Gastrocnemius medialis (tissue), 4 donors: ENCODE measurements at regions not wholly inside any gene's neighbourhood (a gene's known extent, or its start where the extent isn't known, plus 50 kb on each side); places are given as distances from the start of the nearest gene placed in this dataset.

ENCODE experiments used
- ATAC-seq, 2 donors: fragments of 150-250 bp; one replicate each; pipeline ENCODE4 v1.9.1; 2016
- DNase-seq, 2 donors: peaks; one replicate each; pipeline ENCODE4 v3.0.0-alpha.2; 2019
- H3K27ac ChIP-seq, 4 donors: fragments of 200-600 bp; sonication (generic); 1 replicate in 1 of 4; 2 replicates in 3 of 4; pipeline ENCODE4 v1.5.1; 2016 to 2018; ENCODE audit warnings: mild to moderate bottlenecking in 2 of 4, moderate library complexity in 1 of 4
- H3K27me3 ChIP-seq, 3 donors: fragments of 200-600 bp; sonication (generic) in 2 of 3; 1 replicate in 1 of 3; 2 replicates in 2 of 3; pipeline versions ENCODE4 v1.5.1 to v1.6.0; 2016 to 2019; ENCODE audit warnings: mild to moderate bottlenecking in 1 of 3, moderate library complexity in 1 of 3
- H3K36me3 ChIP-seq, 2 donors: fragments of 200-600 bp; sonication (generic) in 1 of 2; one replicate each; pipeline ENCODE4 v1.5.1; 2017 to 2018
- H3K4me1 ChIP-seq, 2 donors: fragments of 200-600 bp; sonication (generic) in 1 of 2; one replicate each; pipeline ENCODE4 v1.5.1; 2016 to 2017; ENCODE audit warnings: mild to moderate bottlenecking in 2 of 2
- H3K4me3 ChIP-seq, 4 donors: fragments of 200-600 bp; sonication (generic) in 3 of 4; 1 replicate in 1 of 4; 2 replicates in 3 of 4; pipeline ENCODE4 v1.5.1; 2016 to 2019; ENCODE audit warnings: mild to moderate bottlenecking in 2 of 4
- H3K9me3 ChIP-seq, 3 donors: fragments of 200-600 bp; sonication (generic) in 2 of 3; 1 replicate in 1 of 3; 2 replicates in 2 of 3; pipeline ENCODE4 v1.5.1; 2016 to 2019
- POLR2A ChIP-seq, 2 donors: fragments of 450-650 bp; IDR thresholded peaks; one replicate each; pipeline ENCODE4 v1.6.1; 2017; ENCODE audit warnings: antibody characterized with exemption in 2 of 2, mild to moderate bottlenecking in 2 of 2, moderate library complexity in 2 of 2
- in situ Hi-C, 4 donors: fragments of 200-750 bp; cut with MboI; loops; one replicate each; pipeline versions ENCODE4 v1.15.0 to v1.8.0; 2017; ENCODE audit warnings: low sequenced_read_pairs in 4 of 4
- intact Hi-C: fragments of 100-400 bp; cut with DNase I; formaldehyde crosslinking; loops from one replicate; pipeline ENCODE4 v1.15.1; 2023; ENCODE audit warnings: low total_unique reads
- TF ChIP-seq, protein P1 (sequence below), 5 experiments: fragments of 450-650 bp in 3 of 5; fragments of 200-600 bp in 2 of 5; sonication (generic) in 2 of 5; IDR thresholded peaks in 4 of 5; conservative IDR thresholded peaks in 1 of 5; 1 replicate in 4 of 5; 2 replicates in 1 of 5; pipeline ENCODE4 v1.5.1; 2016 to 2019; ENCODE audit warnings: antibody characterized with exemption in 5 of 5, mild to moderate bottlenecking in 3 of 5, moderate library complexity in 3 of 5

DNA sequence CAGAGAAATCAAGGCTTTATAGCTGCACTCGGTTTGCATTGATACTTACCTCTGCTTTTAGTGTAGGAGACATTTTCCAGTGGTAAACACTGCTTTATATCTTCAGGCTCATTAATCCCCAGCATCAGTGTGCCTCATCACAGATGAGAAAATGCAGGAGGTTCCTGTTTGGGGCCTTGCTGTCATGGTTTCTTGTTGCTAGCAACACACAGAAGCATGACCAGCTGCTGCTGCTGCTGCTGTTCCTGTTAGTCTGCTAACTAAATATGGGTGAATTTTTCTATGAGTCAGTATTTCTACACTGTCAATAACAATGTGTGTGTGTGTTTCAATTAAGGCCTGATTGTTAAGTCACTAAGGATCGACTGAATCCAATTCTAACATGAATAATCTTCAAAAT is 85.8 kb upstream of the RGS1 start:
- Histone ChIP-seq H3K36me3 (no peaks in the 10 kb centered on the region), H3K4me3 (no peak overlapping the region), H3K4me1 (peaks cover 0 to 4% of the 10 kb centered on the region in 2 donors), H3K27ac (peak overlapping the region in 2 of 4 donors; percentile 3 to 48), H3K9me3 (no peaks in the 10 kb centered on the region), H3K27me3 (no peaks in the 10 kb centered on the region)
- DNase-seq (peak in 1 of 2 donors; percentile 5), ATAC-seq (peak in 1 of 2 donors; percentile 19)
- intact Hi-C loops (no loop called here), in situ Hi-C loops (no loop called here)
- TF ChIP-seq, protein P1, sequence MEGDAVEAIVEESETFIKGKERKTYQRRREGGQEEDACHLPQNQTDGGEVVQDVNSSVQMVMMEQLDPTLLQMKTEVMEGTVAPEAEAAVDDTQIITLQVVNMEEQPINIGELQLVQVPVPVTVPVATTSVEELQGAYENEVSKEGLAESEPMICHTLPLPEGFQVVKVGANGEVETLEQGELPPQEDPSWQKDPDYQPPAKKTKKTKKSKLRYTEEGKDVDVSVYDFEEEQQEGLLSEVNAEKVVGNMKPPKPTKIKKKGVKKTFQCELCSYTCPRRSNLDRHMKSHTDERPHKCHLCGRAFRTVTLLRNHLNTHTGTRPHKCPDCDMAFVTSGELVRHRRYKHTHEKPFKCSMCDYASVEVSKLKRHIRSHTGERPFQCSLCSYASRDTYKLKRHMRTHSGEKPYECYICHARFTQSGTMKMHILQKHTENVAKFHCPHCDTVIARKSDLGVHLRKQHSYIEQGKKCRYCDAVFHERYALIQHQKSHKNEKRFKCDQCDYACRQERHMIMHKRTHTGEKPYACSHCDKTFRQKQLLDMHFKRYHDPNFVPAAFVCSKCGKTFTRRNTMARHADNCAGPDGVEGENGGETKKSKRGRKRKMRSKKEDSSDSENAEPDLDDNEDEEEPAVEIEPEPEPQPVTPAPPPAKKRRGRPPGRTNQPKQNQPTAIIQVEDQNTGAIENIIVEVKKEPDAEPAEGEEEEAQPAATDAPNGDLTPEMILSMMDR (IDR thresholded peaks at IDR 0.05 in 4 of 5, conservative IDR thresholded peaks at IDR 0.05 in 1 of 5): no peak
- TF ChIP-seq POLR2A (IDR thresholded peaks at IDR 0.05): no peak

DNA sequence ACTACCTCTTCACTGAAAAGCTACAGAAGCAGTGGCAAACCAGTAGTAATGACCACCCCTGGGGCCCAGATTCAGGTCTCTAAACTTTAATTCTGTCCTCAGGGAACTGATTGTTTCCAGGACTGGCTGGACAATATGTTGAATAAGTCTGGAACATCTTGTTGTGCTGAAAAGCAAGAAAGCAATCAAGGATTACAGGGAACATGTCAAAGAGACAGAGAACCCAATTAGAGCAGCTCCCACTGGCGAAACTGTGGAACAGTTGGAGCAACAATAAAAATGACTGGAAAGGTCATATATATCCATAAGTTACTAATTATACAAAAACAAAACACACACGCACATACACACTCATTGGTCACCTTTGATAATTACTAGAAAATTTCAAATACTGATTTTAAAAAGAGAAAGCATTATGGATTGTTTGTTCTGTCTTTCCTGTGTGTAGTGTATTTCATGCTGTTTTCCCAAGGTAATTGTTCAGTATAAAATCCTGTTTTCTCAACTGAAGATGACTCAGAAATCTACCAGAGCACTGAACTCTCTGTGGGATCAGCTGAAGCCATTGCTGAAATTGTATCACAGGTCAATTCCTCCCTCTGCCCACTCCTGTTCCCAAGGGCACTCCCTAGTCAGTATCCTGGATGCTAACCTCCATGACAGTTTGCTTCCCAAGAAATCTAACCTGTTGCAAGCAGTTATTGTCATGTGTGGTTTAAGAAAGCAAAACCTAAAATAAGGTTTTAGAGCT is 83.6 kb upstream of the RGS1 start:
- intact Hi-C loops (no loop called here), in situ Hi-C loops (no loop called here)
- no peak for TF ChIP-seq POLR2A (IDR thresholded peaks at IDR 0.05)
- TF ChIP-seq, protein P1 (IDR thresholded peaks at IDR 0.05 in 4 of 5, conservative IDR thresholded peaks at IDR 0.05 in 1 of 5): no peak
- DNase-seq (no peak), ATAC-seq (no peak)
- no peak overlapping the region for H3K4me3 ChIP-seq
- no peaks in the 10 kb centered on the region for H3K9me3 ChIP-seq
- H3K27me3 ChIP-seq: no peaks in the 10 kb centered on the region
- no peaks in the 10 kb centered on the region for H3K4me1 ChIP-seq
- no peak overlapping the region for H3K27ac ChIP-seq
- H3K36me3 ChIP-seq: no peaks in the 10 kb centered on the region

DNA sequence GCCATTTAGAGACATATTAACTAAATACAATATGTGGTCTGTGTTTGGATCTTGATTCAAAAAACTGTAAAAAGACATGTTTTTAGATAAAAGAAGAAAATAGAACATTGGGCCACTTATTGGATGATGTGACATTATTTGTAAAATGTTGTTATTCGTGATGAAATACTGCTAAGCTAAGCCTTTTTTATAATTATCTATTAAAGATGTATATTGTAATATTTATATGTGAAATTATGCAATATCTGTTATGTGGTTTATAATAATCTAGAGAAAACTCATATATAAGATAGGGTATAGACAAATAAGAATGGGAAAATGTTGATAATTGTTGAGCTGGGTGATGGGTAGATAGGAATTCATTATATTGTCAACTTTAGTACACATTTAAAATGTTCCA is 82.0 kb upstream of the RGS1 start:
- in situ Hi-C loops (no loop called here), intact Hi-C loops (no loop called here)
- no peaks in the 10 kb centered on the region for H3K9me3 ChIP-seq
- H3K4me1 ChIP-seq: no peaks in the 10 kb centered on the region
- no peak for DNase-seq
- no peaks in the 10 kb centered on the region for H3K27me3 ChIP-seq
- no peak for ATAC-seq
- no peaks in the 10 kb centered on the region for H3K36me3 ChIP-seq
- H3K27ac ChIP-seq: no peak overlapping the region
- no peak for TF ChIP-seq POLR2A (IDR thresholded peaks at IDR 0.05)
- TF ChIP-seq, protein P1 (IDR thresholded peaks at IDR 0.05 in 4 of 5, conservative IDR thresholded peaks at IDR 0.05 in 1 of 5): no peak
- H3K4me3 ChIP-seq: no peak overlapping the region

DNA sequence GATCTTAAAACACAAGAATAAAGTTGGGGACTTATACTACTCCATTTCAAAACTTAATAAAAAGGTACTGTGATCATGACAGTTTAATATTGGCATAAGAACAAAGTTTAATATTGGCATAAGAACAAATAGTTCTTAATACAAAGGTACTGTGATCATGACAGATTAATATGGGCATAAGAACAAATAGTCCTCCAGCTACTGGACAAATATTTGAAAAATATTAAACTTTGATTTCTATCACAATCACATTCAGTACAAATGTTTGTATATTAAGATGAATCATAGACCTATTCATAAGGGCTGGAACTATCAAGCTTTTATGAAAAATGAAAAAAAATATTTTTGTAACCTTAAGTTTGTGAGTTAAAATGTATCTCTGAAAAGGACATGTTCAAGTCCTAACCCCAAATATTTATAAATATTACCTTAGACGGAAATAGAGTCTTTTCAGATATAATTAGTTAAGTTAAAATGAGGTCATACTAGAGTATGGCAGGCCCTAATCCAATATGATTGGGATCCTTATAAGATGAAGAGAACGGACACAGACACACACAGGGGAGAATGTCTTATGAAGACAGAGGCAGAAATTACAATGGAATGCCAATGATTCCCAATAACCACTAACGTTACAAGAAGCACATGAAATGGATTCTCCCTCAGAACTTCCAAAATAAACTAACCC is 79.1 kb upstream of the RGS1 start:
- no peaks in the 10 kb centered on the region for H3K9me3 ChIP-seq
- H3K4me1 ChIP-seq: no peaks in the 10 kb centered on the region
- in situ Hi-C loops: no loop called here
- no peaks in the 10 kb centered on the region for H3K27me3 ChIP-seq
- no peaks in the 10 kb centered on the region for H3K36me3 ChIP-seq
- H3K4me3 ChIP-seq: no peak overlapping the region
- H3K27ac ChIP-seq: no peak overlapping the region
- no peak for DNase-seq
- TF ChIP-seq POLR2A (IDR thresholded peaks at IDR 0.05): no peak
- TF ChIP-seq, protein P1 (IDR thresholded peaks at IDR 0.05 in 4 of 5, conservative IDR thresholded peaks at IDR 0.05 in 1 of 5): no peak
- intact Hi-C loops: no loop called here
- ATAC-seq: no peak
